DMS 273 (cell line): ENCODE measurements at regions not wholly inside any gene's neighbourhood (a gene's known extent, or its start where the extent isn't known, plus 50 kb on each side); places are given as distances from the start of the nearest gene placed in this dataset.
"Not testable (repeated sequence)": the region's sequence is repeated elsewhere in the genome, so short reads cannot be mapped to it uniquely, and the experiment has no call there.

Source experiments
- DNase-seq: peaks from one replicate; lab custom pipeline; 2025; ENCODE audit not compliant: unreplicated experiment; lab: John Stamatoyannopoulos, UW

DNA sequence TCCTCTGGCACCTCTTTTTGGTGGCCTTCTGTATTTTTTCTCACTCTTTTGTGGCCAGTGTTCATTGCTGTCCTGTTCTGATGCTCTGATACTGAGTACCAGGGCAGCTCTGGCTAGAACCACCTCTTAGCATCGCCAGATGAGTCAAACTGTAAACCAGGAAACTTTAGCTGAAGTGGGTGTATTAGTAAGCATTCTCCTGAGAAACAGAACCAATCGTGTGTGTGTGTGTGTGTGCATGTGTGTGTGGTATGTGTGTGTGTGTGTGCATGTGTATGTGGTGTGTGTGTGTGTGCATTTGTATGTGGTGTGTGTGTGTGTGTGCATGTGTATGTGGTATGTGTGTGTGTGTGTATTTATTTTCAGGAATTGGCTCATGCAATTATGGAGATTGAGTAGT, 166.3 kb upstream of the SKOR2 start:
- DNase-seq, result no peak

DNA sequence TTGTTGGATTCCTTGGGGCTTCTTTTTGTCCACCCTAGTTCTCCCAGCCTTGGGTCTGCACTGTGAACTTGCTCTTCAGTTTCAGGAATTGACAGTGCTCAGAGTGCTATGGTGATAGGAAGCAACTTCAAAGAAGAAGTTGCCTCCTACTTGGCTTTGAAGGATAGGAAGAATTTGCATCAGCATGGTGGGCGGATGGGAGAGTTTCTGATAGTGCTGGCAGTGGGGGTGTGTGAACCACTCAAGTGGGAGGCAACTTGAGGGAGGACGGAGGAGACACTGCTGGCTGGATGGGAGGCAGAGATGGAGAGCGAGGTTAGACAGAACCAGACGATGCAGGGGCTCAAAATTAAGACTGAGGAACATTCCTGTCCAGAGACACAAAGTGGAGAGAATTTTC, 164.4 kb upstream of the SKOR2 start:
- no peak for DNase-seq

DNA sequence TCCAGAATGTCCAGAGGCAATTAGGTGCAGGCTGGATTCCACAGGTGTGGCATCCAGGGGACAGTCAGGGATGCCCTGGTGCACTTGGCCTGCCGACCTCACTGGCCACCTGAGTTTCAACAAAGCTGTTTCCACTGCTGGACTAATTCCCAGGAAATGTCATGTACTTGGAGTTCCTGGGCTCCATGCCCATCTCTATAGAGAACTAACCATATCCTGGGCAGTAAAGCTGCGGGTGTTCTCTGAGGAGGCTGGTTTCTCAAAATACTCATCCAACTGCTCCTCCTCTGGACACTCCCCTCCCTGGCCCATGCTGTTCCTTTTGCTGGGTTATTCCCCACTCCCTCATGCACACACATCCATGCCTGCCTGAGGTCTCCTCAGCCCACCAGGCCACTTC, 161.9 kb upstream of the SKOR2 start:
- DNase-seq, result peak; percentile 4

DNA sequence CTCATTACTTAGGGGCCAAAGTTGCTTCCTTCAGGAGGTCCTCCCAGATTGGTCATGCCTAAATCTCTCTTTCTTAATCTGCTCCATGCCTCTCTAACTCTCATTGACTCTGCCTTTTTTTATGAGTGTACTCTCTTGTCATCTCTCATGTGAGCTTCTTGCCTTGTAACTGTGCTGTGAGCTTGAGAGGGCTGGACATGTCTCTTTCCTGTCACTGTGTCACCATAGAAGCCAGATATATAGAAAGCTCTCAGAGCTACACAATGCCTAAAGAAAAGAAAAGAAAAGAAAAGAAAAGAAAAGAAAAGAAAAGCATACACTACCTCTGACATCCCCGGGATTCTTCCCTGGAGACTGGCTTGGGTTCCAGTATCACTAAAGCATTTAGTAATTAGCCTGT, 161.5 kb upstream of the SKOR2 start:
- DNase-seq, result no peak

DNA sequence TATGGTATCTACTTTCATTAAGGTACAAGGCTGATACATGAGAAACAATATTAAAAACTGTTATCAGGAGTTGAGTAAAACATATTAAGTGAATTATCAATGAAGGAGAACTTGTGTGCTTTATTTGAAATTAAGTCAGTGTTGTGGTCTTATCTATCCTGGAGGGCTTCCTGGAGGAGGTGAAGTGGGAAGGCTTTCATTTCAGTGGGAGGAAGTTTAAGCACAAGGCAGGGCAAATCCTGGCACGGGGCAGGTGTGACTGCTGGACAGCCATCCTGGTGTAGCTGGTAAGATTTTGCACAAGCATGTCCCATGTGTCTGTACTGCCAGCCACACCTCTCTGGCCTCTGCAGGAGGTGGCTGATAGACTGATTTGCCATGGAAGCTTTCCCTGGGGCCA, 159.7 kb upstream of the SKOR2 start:
- DNase-seq, result no peak

DNA sequence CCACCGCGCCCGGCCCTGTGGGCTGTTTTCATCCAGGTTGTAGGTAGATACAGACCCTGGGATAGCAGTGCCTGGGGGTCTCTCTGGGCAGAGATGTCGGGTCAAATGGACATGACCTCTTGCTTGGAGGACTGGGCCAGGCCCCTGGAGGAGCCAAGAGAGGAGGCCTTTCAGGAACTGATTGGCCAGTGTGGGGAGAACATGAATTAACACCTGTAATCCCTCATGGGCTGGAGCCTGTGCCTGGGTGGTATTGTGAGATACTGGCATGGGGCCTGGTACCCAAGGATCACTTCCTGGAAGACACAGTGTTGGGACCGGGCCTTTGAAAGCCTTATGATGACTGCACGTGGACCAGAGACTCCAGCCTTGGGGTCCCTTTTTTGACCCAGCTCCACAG, 158.7 kb upstream of the SKOR2 start:
- DNase-seq, result no peak

DNA sequence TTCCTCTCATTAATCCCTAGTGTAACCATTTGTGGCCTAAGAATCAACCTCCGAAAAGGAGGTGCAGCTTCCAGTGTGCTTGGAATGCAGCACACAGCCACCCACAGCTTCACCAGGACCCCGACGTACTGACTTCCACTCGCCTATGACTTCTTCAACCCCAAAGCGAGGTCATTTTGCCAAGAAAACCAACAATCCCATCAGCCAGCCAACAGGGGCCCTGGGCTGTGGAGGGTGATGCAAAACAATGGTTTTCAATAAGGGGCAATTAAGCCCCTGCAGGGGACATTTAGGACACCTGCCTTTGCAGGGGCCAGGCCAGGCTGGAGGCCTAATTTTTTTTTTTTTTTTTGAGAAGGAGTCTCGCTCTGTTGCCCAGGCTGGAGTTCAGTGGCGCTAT, 158.1 kb upstream of the SKOR2 start:
- no peak for DNase-seq

DNA sequence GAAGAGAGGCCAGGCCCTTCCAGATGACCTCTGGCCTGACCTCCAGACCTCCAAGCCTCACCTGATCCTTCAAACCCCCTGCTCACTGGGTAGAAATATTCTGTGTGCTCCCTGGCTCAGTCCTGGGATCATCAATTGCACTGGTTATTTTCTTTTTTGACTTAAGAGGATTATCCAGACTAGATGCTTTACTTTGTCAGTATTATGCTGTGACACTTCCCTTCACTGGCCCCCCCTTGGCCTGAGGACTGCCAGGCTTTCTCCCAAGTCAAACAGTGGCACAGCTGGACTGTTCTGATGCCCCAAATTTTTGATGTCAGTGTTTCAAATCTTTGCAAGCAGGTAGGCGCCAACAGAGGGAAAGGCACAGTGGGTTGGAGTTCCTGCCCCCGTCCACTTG, 156.3 kb upstream of the SKOR2 start:
- no peak for DNase-seq

DNA sequence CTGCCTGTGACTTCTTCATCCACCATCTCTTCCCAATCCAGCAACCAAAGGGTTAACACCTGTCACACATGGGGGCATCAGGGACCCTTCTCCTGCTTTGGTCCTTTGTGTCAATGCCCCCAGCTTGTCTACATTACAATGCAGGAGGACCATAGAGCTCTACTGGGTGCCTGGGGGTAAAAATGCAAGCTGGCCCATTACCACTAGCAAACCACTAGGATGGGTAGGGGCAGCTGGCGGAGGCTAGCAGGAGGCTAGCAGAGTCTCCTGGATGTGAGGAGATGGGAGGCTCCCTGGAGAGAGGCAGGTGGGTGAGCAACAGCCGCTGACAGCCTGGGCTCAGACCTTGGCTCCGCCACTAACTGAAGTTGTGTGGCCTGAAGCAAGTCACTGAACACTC, 153.4 kb upstream of the SKOR2 start:
- DNase-seq, result no peak

DNA sequence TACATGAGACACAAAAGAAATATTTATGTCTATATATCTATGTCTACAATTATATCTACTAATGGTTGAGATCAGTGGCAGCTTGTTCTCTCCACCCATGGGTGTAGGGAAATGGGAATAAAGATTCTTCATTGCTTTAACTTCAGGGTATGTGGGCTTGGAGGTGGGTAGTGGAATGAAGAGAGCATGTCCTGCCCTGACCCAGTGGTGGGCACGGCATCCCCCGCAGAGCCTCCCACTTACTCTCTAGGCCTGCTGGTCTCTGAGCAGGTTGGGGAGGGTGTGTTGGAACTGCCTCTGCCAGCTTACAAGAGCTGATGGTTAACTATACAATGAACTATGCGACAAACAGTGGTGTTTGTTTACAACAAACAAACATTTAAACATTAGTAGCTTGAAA, 152.5 kb upstream of the SKOR2 start:
- DNase-seq, result no peak

DNA sequence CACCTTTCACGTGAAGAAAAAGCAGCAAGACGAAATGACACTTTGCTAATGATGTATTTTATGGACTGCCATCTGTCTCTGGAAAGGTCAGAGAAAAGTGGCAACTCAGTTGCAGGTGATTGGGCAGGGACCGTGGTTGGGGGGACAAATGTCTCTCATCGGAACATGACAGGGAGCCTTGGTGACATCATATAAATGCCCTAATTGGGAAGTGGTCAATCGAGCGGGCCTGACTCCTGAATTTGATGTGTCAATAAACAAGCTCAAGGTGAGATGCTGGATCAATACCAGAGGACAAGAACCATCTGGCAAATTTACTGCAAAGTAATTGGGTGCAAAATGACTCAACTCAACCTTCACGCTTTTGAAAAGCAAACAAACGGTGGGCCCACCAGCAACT, 151.9 kb upstream of the SKOR2 start:
- no peak for DNase-seq

DNA sequence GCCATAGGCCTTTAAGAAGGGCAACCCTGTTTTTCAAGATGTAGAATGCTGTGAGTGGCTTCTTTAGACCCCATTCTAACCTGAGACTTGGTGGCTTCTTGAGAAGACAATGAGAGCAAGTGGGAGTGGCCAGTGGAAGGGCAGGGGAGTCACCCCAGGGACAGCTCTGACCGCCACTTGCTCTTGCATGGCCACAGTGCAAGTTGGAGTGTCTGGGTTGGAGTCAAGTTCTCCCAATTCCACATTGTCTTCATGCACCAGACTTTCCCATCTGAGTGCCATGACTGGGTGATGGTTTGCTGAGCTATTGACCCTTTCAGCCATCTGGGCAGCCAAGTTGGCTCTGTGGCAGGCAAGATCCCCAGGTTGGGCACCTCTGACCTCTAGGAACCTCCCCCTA, 148.0 kb upstream of the SKOR2 start:
- no peak for DNase-seq

DNA sequence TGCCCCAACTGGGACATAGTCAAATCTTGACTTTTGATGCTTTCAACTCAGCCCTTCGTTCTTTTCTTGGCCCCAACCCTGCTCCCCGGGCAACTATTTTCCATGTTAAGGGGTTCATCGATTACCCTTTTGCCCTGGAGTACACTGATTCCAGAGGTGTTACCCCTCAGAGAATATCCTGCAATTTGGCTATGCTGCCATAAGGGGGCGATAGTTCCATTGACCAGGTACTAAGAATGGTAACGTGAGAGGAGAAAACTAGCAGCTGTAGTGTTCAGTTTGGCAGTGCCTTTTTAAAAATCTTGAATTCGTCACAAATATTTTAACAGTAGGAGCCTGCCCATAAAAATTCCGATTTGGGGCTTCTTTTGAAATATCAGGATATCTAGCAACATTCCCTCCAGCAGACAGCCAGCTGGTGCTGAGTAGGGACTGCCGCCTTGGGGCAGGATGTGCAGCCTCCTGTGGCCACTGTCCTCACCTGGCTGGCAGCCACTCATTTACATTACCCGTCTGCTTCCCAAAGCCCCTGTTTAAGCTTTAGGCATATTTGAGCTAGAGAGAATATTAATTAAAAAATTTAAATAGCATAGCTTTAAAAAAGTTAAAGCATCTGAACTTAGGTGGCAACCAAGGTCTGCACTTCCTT, 146.3 kb upstream of the SKOR2 start:
- DNase-seq, result peak; percentile 63

DNA sequence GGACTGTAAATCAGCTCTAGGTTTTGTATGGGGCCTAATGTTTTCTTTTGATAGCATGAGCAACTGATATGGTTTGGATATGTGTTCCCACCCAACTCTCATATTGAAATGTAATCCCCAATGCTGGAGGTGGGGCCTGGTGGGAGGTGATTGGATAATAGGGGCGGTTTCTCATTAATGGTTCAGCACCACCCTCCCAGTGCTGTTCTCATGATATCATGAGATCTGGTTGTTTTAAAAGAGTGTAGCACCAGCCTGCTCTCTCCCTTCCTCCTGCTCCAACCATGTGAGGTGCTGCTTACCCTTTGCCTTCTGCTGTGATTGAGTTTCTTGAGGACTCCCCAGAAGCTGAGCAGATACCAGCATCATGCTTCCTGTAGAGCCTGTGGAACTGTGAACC, 140.2 kb upstream of the SKOR2 start:
- DNase-seq, result no peak

DNA sequence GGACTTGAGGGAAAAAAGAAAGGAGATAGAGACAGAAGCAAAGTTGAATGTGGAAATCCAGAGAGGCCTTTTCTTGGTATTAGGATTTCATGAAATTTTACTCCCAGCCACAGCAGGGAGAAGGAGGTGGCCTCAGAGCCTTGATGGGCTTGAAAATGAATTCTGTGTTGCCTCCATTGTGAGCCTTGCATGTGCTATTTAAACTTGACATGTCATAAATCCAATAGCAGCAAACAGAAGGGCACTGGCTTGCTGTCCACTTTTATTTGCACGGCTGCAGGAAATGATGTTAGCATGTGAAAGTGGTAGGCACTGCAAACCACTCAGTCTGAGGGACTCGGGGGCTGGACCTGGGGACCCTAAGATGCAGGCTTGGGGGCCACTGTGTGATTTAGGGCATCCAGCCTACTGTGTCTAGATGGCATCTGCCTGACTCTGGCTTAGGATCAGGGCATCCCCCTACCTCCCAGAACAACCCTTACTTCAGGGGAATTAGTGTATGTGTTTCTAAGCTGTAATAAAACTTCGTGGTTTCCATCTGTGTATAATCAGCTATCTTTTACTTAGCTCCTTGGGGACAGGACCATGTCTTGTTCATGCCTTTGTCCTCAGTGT, 139.1 kb upstream of the SKOR2 start:
- DNase-seq, result no peak

DNA sequence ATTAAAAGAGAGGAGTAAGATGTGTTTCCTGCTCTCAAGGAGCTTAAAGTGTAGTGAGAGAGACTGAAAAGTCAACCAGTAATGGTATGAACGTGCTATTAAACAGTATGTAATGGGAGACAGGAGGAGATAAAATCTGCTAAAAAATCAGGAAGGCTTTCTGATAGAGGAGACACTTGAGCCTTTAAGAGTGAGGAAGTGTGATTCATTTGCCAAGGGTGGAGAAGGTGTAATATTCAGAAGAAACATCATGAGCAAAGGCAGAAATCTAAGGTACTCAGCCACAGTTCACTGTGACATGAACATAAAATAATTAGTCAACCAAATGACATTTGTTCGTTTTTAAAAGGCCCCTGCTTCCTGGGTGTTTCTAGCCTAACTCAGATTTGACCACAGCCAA, 137.8 kb upstream of the SKOR2 start:
- no peak for DNase-seq

DNA sequence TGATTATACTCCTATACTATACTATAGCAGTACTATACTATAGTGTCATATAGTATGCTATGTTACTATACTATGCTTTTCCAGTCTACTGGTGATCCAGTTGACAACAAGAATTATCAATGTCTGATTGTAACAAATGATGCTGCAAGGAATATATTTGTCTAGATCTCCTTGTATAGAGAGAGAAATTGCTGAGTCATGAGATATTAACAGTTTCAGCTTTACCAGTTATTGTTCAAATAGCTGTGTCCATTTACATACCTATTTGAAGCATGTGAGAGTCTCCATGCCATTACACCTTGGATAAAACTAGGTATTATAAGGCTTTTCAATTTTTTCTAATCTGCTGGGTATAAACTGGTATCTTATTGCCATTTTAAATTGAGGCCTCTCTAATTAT, 136.4 kb upstream of the SKOR2 start:
- DNase-seq, result no peak

DNA sequence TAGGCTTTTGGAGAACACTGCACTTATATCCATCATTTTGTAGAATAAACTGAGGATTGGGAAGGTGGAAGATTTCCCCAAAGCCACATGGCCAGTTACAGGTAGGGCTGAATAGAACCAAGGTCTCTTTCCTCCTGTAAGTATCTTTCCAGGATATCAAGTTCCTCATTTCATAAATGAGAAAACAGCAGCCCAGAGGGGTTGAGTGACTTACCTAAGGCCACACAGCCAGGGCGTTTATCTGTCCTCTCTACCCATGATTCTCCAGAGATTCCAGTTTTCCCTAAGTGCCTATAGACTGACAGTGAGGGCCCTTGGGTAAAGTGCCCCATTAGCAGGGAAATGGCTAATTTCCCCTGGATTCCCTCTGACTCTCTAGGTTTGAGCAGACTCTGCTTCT, 132.3 kb upstream of the SKOR2 start:
- DNase-seq, result no peak

DNA sequence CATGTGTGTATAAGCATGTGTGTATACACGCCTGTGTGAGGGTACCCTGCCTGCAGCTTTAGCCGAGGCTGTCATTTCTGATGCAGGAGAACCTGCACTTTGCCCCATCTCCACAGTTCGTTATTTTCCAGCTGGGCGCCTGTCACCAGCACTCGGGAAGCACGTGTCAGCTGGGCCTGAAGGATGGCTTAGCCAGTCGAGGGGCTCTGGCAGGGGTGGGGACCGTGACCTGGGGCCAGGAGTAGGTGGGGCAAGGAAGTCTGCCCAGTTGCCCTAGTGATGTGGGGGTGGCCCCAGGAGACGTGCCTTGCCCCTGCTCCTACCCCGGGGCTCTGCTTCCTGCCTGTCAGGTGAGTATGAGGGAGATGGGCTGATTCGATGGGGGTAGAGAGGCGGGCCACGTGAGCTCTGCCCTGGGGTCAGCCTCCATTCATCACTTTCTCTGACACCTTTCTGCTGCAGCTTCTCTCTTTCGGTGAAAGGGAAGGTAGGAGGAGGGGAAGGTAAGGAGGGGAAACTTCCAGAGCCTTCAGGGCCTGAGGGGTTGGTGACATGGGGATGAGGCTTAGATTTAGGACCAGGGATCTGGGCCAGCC, 130.6 kb upstream of the SKOR2 start:
- no peak for DNase-seq

DNA sequence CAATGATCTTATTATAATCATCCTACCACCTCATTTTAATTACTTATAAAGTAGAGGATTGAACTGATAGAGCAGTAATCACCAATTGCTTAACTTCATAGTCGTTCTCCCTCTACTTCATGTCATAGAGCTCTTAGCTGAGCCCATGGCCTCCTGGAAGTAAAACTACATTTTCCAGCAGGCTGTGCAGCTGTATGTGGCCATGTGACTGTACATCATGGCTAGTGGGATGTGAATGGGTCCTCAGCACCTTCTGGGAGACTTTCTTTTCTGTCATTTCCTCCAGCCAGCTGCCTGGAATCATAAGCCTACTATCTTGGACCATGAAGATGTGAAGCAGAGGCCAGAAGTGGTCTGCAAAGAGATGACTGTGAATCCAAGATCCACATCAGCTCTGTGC, 128.7 kb upstream of the SKOR2 start:
- DNase-seq, result no peak

DNA sequence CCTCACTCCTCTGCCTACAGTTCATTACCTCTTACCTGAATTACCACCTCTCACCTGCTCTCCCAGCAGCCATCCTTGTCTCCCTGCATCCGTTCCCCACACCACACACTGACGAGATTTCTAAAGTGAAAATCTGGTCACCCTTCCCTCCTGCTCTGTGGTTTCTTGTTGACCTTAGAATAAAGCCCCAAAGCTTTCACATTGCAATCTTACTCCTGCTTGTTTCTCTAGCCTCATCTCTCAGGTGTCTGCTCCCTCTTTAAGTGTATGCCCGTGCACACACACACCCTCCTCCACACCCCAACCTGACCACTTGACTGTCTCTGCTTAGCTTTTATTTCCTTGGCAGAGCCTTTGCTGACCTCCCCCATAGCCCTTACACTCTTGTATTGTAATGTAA, 122.0 kb upstream of the SKOR2 start:
- DNase-seq, result no peak

DNA sequence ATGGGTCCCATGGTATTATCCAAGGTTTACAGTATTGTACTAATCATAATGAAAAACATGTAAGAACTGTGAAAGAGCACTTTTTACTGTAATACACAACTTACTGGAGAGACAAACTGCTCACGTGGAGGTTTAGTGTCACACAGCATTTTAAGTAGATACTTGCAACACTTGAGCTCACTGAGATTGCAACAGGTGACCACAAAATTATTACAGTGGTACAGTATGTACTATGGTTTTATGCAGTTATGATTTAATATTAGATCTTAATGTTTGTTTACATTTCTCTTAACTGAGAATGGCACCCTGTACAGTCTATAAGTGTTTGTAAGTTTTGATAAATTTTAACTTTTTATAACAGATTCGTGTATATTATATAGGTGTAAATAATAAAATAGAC, 118.6 kb upstream of the SKOR2 start:
- DNase-seq, result no peak

DNA sequence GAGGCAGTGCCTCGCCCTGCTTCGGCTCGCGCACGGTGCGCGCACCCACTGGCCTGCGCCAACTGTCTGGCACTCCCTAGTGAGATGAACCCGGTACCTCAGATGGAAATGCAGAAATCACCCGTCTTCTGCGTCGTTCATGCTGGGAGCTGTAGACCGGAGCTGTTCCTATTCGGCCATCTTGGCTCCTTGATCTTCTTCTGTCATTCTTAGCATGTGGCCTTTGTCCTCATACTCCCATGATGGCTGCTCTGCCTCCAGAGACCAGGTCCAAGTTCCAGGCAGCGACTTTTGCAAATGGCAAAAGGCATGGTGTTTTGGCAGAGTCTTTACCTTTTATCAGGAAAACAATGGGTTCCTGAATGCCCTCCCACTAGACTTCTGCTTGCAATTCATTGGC, 102.6 kb upstream of the SKOR2 start:
- DNase-seq, result not testable (repeated sequence)
